ENCODE measurements at regions not wholly inside any gene's neighbourhood (a gene's known extent, or its start where the extent isn't known, plus 50 kb on each side); places are given as distances from the start of the nearest gene placed in this dataset.

- DNase-seq (ENCODE audit: low read depth, low spot score) = no peak
- no peak for TF ChIP-seq CTCF (IDR thresholded peaks at IDR 0.05; ENCODE audit: low read depth, low read length)
- H3K4me3 ChIP-seq (ENCODE audit: low read depth, low read length) = no peak overlapping the region
- in situ Hi-C loops (cut with HindIII; ENCODE audit: low sequenced_read_pairs) = no loop called here
Observed at GRCh38 chr2:51628917-51629316, 597.0 kb upstream of the NRXN1 start.

GRCh38 chr2:51624995-51625394, 593.1 kb upstream of the NRXN1 start:
- no peak overlapping the region for H3K4me3 ChIP-seq (ENCODE audit: low read depth, low read length)
- no peak for TF ChIP-seq CTCF (IDR thresholded peaks at IDR 0.05; ENCODE audit: low read depth, low read length)
- DNase-seq (ENCODE audit: low read depth, low spot score) = peak; percentile 22
- in situ Hi-C loops (cut with HindIII; ENCODE audit: low sequenced_read_pairs) = no loop called here

GRCh38 chr2:51620796-51621195, 588.9 kb upstream of the NRXN1 start:
- TF ChIP-seq CTCF (IDR thresholded peaks at IDR 0.05; ENCODE audit: low read depth, low read length) = no peak
- no peak overlapping the region for H3K4me3 ChIP-seq (ENCODE audit: low read depth, low read length)
- in situ Hi-C loops (cut with HindIII; ENCODE audit: low sequenced_read_pairs) = no loop called here
- DNase-seq (ENCODE audit: low read depth, low spot score) = peak; percentile 8

- H3K4me3 ChIP-seq (ENCODE audit: low read depth, low read length) = no peak overlapping the region
- DNase-seq (ENCODE audit: low read depth, low spot score) = no peak
- in situ Hi-C loops (cut with HindIII; ENCODE audit: low sequenced_read_pairs) = no loop called here
- TF ChIP-seq CTCF (IDR thresholded peaks at IDR 0.05; ENCODE audit: low read depth, low read length) = no peak
Observed at GRCh38 chr2:51619961-51620360, 588.0 kb upstream of the NRXN1 start.

GRCh38 chr2:51612387-51612786, 580.5 kb upstream of the NRXN1 start:
- in situ Hi-C loops (cut with HindIII; ENCODE audit: low sequenced_read_pairs) = no loop called here
- no peak for DNase-seq (ENCODE audit: low read depth, low spot score)
- no peak for TF ChIP-seq CTCF (IDR thresholded peaks at IDR 0.05; ENCODE audit: low read depth, low read length)

DNA sequence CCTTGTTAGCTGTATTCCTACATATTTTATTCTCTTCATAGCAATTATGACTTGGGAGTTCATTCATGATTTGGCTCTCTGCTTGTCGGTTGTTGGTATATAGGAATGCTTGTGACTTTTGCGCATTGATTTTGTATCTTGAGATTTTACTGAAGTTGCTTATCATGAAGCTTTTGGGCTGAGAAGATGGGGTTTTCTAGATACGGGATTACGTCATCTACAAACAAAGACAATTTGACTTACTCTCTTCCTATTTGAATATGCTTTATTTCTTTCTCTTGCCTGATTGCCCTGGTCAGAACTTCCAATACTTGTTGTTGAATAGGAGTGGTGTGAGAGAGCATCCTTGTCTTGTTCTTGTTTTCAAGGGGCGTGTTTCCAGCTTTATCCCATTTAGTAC, 569.8 kb upstream of the NRXN1 start:
- no peak for TF ChIP-seq CTCF (IDR thresholded peaks at IDR 0.05; ENCODE audit: low read depth, low read length)
- H3K4me3 ChIP-seq (ENCODE audit: low read depth, low read length) = no peak overlapping the region
- DNase-seq (ENCODE audit: low read depth, low spot score) = no peak
- in situ Hi-C loops (cut with HindIII; ENCODE audit: low sequenced_read_pairs) = no loop called here

More at GRCh38 chr2:51612387-51612786, 580.5 kb upstream of the NRXN1 start:
- H3K4me3 ChIP-seq (ENCODE audit: low read depth, low read length) = no peak overlapping the region

DNA sequence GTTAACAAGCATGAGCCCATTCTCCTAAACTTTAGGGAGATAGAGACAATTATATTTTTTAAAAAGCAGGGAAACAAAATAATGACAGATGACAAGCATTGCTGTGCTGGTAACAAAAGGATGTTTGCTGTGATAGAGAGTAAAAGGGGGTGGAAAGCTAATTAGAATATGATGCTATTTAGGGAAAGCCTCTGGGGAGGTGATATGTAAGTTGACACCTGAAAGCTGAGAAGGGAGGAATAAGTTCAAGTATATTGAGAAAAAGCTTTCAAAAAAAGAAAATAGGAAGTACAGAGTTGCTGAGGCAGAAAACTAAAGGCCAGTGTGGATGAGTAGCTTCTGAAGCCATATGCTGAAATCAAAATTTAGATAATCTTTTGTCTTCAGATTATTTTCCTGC, 565.2 kb upstream of the NRXN1 start:
- H3K4me3 ChIP-seq (ENCODE audit: low read depth, low read length) = no peak overlapping the region
- TF ChIP-seq CTCF (IDR thresholded peaks at IDR 0.05; ENCODE audit: low read depth, low read length) = no peak
- in situ Hi-C loops (cut with HindIII; ENCODE audit: low sequenced_read_pairs) = no loop called here
- no peak for DNase-seq (ENCODE audit: low read depth, low spot score)
